GM23338 (cell line): ENCODE measurements at regions not wholly inside any gene's neighbourhood (a gene's known extent, or its start where the extent isn't known, plus 50 kb on each side); places are given as distances from the start of the nearest gene placed in this dataset.

Experiments
- ATAC-seq: fragments of 200-7000 bp; cut with Tn5 transposase; 3 replicates; pipeline ENCODE4 v1.9.1; 2020
- DNase-seq: peaks from one replicate; pipeline ENCODE4 v3.0.0-alpha.2; 2015; ENCODE audit warnings: low spot score
- H2AFZ ChIP-seq: fragments of 200-600 bp; sonication (generic); 2 replicates; pipeline ENCODE4 v1.8.0; 2016; ENCODE audit warnings: antibody characterized with exemption, mild to moderate bottlenecking, moderate library complexity
- H3F3A ChIP-seq: fragments of 200-600 bp; sonication (generic); replicated peaks from 2 replicates; pipeline ENCODE4 v1.8.0; 2017; ENCODE audit warnings: antibody characterized with exemption, mixed run types, low read depth
- H3K27ac ChIP-seq: fragments of 200-600 bp; sonication (generic); 2 replicates; pipeline ENCODE4 v1.6.1; 2016; ENCODE audit warnings: low read depth
- H3K27me3 ChIP-seq: fragments of 200-600 bp; sonication (generic); 2 replicates; pipeline ENCODE4 v1.8.0; 2016; ENCODE audit warnings: mild to moderate bottlenecking, mixed run types, moderate library complexity; ENCODE audit not compliant: insufficient read depth
- H3K36me3 ChIP-seq: fragments of 200-600 bp; sonication (generic); 2 replicates; pipeline ENCODE4 v1.8.0; 2016; ENCODE audit warnings: mild to moderate bottlenecking; ENCODE audit not compliant: insufficient read depth
- H3K4me1 ChIP-seq: fragments of 200-600 bp; sonication (generic); 2 replicates; pipeline ENCODE4 v1.8.0; 2016; ENCODE audit warnings: mild to moderate bottlenecking, moderate library complexity; ENCODE audit not compliant: insufficient read depth
- H3K4me2 ChIP-seq: fragments of 200-600 bp; sonication (generic); 2 replicates; pipeline ENCODE4 v1.7.1; 2017; ENCODE audit warnings: mixed run types
- H3K4me3 ChIP-seq: fragments of 200-600 bp; sonication (generic); 2 replicates; pipeline ENCODE4 v1.6.1; 2016; ENCODE audit warnings: mixed run types
- H3K79me2 ChIP-seq: fragments of 200-600 bp; sonication (generic); replicated peaks from 2 replicates; pipeline ENCODE4 v1.8.0; 2017; ENCODE audit warnings: mild to moderate bottlenecking; ENCODE audit not compliant: insufficient read depth
- H3K9me2 ChIP-seq: fragments of 200-600 bp; sonication (generic); 2 replicates; pipeline ENCODE4 v1.8.0; 2017; ENCODE audit not compliant: insufficient read depth
- H4K20me1 ChIP-seq: fragments of 200-600 bp; sonication (generic); replicated peaks from 2 replicates; pipeline ENCODE4 v1.8.0; 2017; ENCODE audit warnings: mild to moderate bottlenecking; ENCODE audit not compliant: insufficient read depth
- H3K27ac Mint-ChIP-seq: 2 replicates; pipeline ENCODE4 v1.8.0; 2020; ENCODE audit warnings: inconsistent platforms, mild to moderate bottlenecking, moderate library complexity, mixed read lengths
- H3K27me3 Mint-ChIP-seq: 3 replicates; pipeline ENCODE4 v1.8.0; 2022; ENCODE audit warnings: low read depth, mild to moderate bottlenecking, moderate library complexity, mixed read lengths, inconsistent platforms; ENCODE audit not compliant: insufficient read depth, poor library complexity
- H3K36me3 Mint-ChIP-seq: 3 replicates; pipeline ENCODE4 v1.8.0; 2021; ENCODE audit warnings: low read depth, mild to moderate bottlenecking, inconsistent platforms, moderate library complexity, mixed read lengths
- H3K4me1 Mint-ChIP-seq: 3 replicates; pipeline ENCODE4 v1.8.0; 2020; ENCODE audit warnings: mild to moderate bottlenecking, inconsistent platforms, mixed read lengths
- H3K4me3 Mint-ChIP-seq: 3 replicates; pipeline ENCODE4 v1.8.0; 2021; ENCODE audit warnings: moderate library complexity, mild to moderate bottlenecking, inconsistent platforms, mixed read lengths
- H3K9me3 Mint-ChIP-seq: 3 replicates; pipeline ENCODE4 v1.8.0; 2020; ENCODE audit warnings: moderate library complexity, mild to moderate bottlenecking, inconsistent platforms, mixed read lengths
- CREB1 ChIP-seq: fragments of 250-450 bp; sonication (Bioruptor Pico); IDR thresholded peaks from 2 replicates; pipeline ENCODE4 v1.5.0; 2020; ENCODE audit warnings: low read depth, mild to moderate bottlenecking, moderate library complexity
- JUNB ChIP-seq: IDR thresholded peaks from one replicate; pipeline ENCODE4 v1.6.1; 2016; ENCODE audit warnings: antibody characterized with exemption; ENCODE audit not compliant: unreplicated experiment
- POLR2AphosphoS5 ChIP-seq: IDR thresholded peaks from 2 replicates; pipeline ENCODE4 v1.6.1; 2016; ENCODE audit warnings: antibody characterized with exemption, low read depth
- STAT1 ChIP-seq: IDR thresholded peaks from one replicate; pipeline ENCODE4 v1.6.1; 2016; ENCODE audit warnings: antibody characterized with exemption; ENCODE audit not compliant: unreplicated experiment
- TF ChIP-seq, protein P1 (sequence below): fragments of 250-450 bp; sonication (Bioruptor Pico); IDR thresholded peaks from 2 replicates; pipeline ENCODE4 v1.5.0; 2020; ENCODE audit warnings: mild to moderate bottlenecking, moderate library complexity
- TF ChIP-seq, protein P2 (sequence below), 2 experiments: fragments of 200-600 bp in 1 of 2; sonication (generic) in 1 of 2; conservative IDR thresholded peaks; 2 replicates each; pipeline versions ENCODE4 v1.5.1 to v1.6.1; 2016 to 2017; ENCODE audit warnings: antibody characterized with exemption in 2 of 2, low read depth in 2 of 2, mild to moderate bottlenecking in 2 of 2, moderate library complexity in 1 of 2

DNA sequence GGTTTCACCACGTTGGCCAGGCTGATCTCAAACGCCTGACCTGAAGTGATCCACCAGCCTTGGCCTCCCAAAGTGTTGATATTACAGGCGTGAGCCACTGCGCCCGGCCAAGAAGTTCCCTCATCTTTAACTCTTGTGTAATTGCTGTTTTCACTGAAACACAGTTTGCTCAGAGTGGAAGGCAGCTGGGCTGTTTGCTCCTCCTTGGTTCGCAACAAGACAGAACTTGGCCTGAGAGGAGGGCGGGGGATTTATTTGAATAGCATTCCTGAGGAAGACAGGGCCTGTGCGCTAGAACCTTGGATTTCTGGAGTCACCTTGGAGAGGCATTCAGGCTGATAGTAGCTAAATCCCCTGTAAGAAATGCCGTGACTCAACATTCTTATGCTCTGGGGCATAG lies 226.7 kb upstream of the MCTP2 start (continued):
- TF ChIP-seq, protein P1, sequence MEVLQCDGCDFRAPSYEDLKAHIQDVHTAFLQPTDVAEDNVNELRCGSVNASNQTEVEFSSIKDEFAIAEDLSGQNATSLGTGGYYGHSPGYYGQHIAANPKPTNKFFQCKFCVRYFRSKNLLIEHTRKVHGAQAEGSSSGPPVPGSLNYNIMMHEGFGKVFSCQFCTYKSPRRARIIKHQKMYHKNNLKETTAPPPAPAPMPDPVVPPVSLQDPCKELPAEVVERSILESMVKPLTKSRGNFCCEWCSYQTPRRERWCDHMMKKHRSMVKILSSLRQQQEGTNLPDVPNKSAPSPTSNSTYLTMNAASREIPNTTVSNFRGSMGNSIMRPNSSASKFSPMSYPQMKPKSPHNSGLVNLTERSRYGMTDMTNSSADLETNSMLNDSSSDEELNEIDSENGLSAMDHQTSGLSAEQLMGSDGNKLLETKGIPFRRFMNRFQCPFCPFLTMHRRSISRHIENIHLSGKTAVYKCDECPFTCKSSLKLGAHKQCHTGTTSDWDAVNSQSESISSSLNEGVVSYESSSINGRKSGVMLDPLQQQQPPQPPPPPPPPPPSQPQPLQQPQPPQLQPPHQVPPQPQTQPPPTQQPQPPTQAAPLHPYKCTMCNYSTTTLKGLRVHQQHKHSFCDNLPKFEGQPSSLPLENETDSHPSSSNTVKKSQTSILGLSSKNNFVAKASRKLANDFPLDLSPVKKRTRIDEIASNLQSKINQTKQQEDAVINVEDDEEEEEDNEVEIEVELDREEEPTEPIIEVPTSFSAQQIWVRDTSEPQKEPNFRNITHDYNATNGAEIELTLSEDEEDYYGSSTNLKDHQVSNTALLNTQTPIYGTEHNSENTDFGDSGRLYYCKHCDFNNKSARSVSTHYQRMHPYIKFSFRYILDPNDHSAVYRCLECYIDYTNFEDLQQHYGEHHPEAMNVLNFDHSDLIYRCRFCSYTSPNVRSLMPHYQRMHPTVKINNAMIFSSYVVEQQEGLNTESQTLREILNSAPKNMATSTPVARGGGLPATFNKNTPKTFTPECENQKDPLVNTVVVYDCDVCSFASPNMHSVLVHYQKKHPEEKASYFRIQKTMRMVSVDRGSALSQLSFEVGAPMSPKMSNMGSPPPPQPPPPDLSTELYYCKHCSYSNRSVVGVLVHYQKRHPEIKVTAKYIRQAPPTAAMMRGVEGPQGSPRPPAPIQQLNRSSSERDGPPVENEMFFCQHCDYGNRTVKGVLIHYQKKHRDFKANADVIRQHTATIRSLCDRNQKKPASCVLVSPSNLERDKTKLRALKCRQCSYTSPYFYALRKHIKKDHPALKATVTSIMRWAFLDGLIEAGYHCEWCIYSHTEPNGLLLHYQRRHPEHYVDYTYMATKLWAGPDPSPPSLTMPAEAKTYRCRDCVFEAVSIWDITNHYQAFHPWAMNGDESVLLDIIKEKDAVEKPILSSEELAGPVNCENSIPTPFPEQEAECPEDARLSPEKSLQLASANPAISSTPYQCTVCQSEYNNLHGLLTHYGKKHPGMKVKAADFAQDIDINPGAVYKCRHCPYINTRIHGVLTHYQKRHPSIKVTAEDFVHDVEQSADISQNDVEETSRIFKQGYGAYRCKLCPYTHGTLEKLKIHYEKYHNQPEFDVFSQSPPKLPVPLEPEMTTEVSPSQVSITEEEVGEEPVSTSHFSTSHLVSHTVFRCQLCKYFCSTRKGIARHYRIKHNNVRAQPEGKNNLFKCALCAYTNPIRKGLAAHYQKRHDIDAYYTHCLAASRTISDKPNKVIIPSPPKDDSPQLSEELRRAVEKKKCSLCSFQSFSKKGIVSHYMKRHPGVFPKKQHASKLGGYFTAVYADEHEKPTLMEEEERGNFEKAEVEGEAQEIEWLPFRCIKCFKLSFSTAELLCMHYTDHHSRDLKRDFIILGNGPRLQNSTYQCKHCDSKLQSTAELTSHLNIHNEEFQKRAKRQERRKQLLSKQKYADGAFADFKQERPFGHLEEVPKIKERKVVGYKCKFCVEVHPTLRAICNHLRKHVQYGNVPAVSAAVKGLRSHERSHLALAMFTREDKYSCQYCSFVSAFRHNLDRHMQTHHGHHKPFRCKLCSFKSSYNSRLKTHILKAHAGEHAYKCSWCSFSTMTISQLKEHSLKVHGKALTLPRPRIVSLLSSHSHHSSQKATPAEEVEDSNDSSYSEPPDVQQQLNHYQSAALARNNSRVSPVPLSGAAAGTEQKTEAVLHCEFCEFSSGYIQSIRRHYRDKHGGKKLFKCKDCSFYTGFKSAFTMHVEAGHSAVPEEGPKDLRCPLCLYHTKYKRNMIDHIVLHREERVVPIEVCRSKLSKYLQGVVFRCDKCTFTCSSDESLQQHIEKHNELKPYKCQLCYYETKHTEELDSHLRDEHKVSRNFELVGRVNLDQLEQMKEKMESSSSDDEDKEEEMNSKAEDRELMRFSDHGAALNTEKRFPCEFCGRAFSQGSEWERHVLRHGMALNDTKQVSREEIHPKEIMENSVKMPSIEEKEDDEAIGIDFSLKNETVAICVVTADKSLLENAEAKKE (CRISPR knock-in tag): no peak

DNA sequence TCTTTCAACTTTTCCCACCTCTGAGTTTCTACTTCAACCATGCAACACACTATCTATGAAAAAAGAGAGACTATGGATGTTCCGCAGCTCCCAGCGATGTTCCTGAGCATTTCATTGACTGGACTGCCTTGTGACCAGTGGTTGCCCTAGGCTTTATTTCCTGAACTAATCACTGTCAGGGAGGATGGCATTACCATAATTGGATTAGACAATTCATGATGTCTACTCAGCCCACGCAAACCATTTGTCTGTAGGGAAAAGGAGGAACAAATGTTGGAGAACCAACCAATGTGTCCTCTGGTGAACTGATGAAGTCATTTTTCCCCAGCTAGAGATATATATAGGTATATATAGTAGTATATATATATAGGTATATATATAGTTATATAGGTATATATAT lies 229.3 kb upstream of the MCTP2 start:
- no peaks in the 10 kb centered on the region for H3K9me2 ChIP-seq
- Mint-ChIP-seq H3K4me1 (no peaks in the 10 kb centered on the region), H3K36me3 (no peaks in the 10 kb centered on the region), H3K9me3 (no peaks in the 10 kb centered on the region), H3K4me3 (no peak overlapping the region), H3K27ac (no peak overlapping the region), H3K27me3 (no peaks in the 10 kb centered on the region)
- DNase-seq (no peak), ATAC-seq (no peak)
- H3K27ac ChIP-seq: no peak overlapping the region
- H2AFZ ChIP-seq: no peak overlapping the region
- no peaks in the 10 kb centered on the region for H3K79me2 ChIP-seq
- no peaks in the 10 kb centered on the region for H3F3A ChIP-seq
- no peaks in the 10 kb centered on the region for H4K20me1 ChIP-seq
- H3K27me3 ChIP-seq: no peaks in the 10 kb centered on the region
- no peak overlapping the region for H3K4me3 ChIP-seq
- H3K36me3 ChIP-seq: no peaks in the 10 kb centered on the region
- H3K4me1 ChIP-seq: no peaks in the 10 kb centered on the region
- H3K4me2 ChIP-seq: no peak overlapping the region
- TF ChIP-seq POLR2AphosphoS5: no peak
- no peak for TF ChIP-seq JUNB
- TF ChIP-seq, protein P2, sequence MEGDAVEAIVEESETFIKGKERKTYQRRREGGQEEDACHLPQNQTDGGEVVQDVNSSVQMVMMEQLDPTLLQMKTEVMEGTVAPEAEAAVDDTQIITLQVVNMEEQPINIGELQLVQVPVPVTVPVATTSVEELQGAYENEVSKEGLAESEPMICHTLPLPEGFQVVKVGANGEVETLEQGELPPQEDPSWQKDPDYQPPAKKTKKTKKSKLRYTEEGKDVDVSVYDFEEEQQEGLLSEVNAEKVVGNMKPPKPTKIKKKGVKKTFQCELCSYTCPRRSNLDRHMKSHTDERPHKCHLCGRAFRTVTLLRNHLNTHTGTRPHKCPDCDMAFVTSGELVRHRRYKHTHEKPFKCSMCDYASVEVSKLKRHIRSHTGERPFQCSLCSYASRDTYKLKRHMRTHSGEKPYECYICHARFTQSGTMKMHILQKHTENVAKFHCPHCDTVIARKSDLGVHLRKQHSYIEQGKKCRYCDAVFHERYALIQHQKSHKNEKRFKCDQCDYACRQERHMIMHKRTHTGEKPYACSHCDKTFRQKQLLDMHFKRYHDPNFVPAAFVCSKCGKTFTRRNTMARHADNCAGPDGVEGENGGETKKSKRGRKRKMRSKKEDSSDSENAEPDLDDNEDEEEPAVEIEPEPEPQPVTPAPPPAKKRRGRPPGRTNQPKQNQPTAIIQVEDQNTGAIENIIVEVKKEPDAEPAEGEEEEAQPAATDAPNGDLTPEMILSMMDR (conservative IDR thresholded peaks at IDR 0.05; ENCODE audit: low read depth in 2 of 2): no peak
- TF ChIP-seq CREB1 (CRISPR knock-in tag): no peak
- no peak for TF ChIP-seq STAT1
- TF ChIP-seq, protein P1 (CRISPR knock-in tag): no peak
